ENCODE measurements at regions not wholly inside any gene's neighbourhood (a gene's known extent, or its start where the extent isn't known, plus 50 kb on each side); places are given as distances from the start of the nearest gene placed in this dataset.

DNA sequence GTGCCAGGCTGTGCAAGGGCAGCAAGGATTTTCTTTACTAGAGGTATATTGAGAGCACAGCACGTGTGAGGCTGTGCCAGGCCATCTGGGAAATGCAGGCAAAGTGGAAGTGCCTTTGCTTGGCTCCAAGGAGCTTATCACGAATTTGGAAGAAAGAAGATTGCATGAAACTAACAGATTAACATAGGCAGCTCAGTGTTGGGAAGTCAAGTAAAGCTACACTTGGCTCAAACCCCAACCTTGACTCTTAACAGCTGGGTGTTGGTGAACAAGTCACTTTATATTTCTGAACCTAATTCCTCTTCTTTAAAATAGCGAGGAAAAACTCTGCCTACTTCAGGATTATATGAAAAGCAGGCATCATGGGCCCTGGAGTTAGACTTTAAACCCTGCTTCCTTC is 105.2 kb downstream of the PLCE1 start:
- H3K27me3 Mint-ChIP-seq: no peaks in the 10 kb centered on the region
- no peak overlapping the region for H3K27ac Mint-ChIP-seq
- H3K9me3 Mint-ChIP-seq: no peaks in the 10 kb centered on the region
- H3K36me3 Mint-ChIP-seq (ENCODE audit: low read depth): no peaks in the 10 kb centered on the region
- H3K4me3 Mint-ChIP-seq: no peak overlapping the region
- H3K4me1 Mint-ChIP-seq (ENCODE audit: low read depth): no peaks in the 10 kb centered on the region
- intact Hi-C loops (cut with micrococcal nuclease): no loop called here

DNA sequence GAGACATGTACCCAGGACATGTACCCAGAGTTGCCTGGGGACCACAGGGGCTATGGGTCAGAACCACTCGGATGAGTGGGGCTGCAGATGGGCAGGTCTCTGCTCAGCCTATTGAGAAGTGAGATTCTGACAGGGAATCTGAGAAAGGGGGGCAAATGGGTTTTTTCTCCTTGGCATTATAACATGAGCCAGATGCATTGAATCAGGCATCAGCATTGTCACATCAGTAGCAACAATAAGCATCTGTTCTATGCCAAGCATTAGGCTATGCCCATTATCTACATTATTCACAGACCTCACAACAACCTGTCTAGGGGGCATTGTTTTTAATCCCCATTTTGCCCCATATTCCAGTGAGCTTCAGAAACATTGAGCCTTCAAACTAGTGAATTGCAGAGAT is 108.2 kb downstream of the PLCE1 start:
- no peak overlapping the region for H3K4me3 Mint-ChIP-seq
- no peaks in the 10 kb centered on the region for H3K27me3 Mint-ChIP-seq
- H3K9me3 Mint-ChIP-seq: no peaks in the 10 kb centered on the region
- H3K27ac Mint-ChIP-seq: no peak overlapping the region
- no peaks in the 10 kb centered on the region for H3K4me1 Mint-ChIP-seq (ENCODE audit: low read depth)
- H3K36me3 Mint-ChIP-seq (ENCODE audit: low read depth): no peaks in the 10 kb centered on the region
- intact Hi-C loops (cut with micrococcal nuclease): no loop called here

DNA sequence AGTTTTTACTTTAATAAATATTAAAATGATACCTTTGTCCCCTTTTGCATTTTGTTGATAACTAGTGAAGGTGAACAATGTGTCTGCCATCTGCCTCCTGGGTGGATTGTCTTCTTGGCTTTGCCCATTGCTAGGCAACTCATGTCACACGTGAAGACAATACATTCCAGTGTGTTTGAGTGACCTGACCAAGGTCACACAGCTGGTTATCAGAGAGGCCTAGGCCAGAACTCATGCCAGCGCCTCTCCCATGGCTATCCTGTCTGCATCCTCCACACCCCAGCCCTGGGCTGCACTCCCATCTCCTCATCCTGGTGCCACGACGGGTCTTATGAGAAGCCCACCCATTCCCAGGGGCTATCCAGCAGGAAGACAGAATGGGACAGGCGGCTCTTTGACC is 108.7 kb downstream of the PLCE1 start:
- intact Hi-C loops (cut with micrococcal nuclease): no loop called here
- H3K4me3 Mint-ChIP-seq: no peak overlapping the region
- H3K4me1 Mint-ChIP-seq (ENCODE audit: low read depth): no peaks in the 10 kb centered on the region
- no peak overlapping the region for H3K27ac Mint-ChIP-seq
- H3K27me3 Mint-ChIP-seq: no peaks in the 10 kb centered on the region
- H3K36me3 Mint-ChIP-seq (ENCODE audit: low read depth): no peaks in the 10 kb centered on the region
- no peaks in the 10 kb centered on the region for H3K9me3 Mint-ChIP-seq

DNA sequence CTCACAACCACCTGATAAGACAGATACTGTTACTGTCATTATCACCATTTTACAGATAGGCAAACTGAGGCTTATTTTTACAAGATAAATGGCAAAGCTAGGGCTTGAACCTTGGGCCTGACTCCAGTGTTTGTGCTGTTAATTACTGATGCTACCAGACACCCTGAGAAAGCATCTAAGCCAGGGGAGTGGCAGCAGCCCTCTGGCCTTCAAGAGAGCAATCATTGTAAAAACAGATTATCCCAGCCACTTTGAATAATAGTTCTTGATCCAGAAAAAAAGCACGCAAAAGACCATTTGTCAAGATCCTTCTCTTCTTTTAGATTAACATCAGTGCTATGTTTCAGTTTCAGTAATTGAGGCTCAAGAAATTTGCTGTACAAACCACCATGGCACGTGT is 109.5 kb downstream of the PLCE1 start:
- no peak overlapping the region for H3K27ac Mint-ChIP-seq
- intact Hi-C loops (cut with micrococcal nuclease): no loop called here
- no peaks in the 10 kb centered on the region for H3K36me3 Mint-ChIP-seq (ENCODE audit: low read depth)
- no peak overlapping the region for H3K4me3 Mint-ChIP-seq
- H3K4me1 Mint-ChIP-seq (ENCODE audit: low read depth): no peaks in the 10 kb centered on the region
- H3K27me3 Mint-ChIP-seq: no peaks in the 10 kb centered on the region
- H3K9me3 Mint-ChIP-seq: no peaks in the 10 kb centered on the region

DNA sequence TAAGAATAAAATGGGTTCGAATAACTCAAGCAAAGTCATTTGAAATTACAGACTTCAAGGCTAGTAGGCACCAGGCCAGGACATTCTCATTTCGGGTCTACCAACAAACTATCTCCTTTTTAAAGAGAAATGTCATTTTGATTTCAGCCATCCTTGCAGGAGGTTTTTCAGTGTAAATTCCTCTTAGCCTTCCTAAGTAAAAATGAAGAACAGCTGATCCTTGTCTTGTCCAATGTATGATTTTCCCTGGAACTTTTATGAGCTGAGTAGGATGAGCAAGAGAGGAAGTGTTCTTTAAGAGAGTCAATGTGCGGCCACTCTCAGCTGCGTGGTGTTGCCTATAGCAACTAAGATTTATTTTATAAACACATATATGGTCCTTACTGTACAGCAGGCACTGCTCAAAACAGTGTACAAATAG is 110.1 kb downstream of the PLCE1 start:
- Mint-ChIP-seq H3K4me3 (no peak overlapping the region), H3K27ac (no peak overlapping the region), H3K9me3 (no peaks in the 10 kb centered on the region), H3K36me3 (ENCODE audit: low read depth) (no peaks in the 10 kb centered on the region), H3K4me1 (ENCODE audit: low read depth) (no peaks in the 10 kb centered on the region), H3K27me3 (no peaks in the 10 kb centered on the region)
- intact Hi-C loops (cut with micrococcal nuclease): no loop called here

DNA sequence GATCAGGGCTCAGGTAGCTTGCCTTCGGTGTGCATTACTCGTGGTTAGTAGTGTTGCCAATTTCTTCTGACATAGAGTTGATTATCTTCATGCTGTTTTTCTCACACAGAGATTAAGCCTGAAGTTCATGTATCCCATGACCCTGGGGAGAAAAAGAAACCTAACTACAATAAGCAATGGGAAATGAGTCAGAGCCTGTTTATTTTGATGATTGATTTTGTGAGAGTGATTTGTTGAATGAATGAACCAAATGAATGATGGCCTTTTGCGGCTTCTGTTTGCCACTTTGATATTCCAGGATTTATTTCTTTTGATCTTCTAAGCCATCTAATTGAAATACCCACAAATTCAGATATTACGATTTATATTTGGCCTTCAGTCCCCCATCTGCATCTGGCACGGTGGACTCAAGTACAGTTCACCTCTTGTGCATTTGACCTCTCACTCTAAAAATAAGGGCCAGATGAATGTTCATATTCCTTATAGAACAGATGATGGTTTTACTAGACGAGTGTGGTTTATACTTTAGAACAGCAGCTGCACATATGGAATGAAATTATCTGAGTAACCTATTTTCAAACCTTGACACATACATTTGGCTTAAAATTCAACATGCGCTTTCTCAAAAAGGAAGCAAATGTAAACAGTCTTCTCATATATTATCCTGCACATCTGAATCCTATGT is 110.7 kb downstream of the PLCE1 start:
- Mint-ChIP-seq H3K9me3 (no peaks in the 10 kb centered on the region), H3K27me3 (no peaks in the 10 kb centered on the region), H3K4me3 (no peak overlapping the region), H3K4me1 (ENCODE audit: low read depth) (no peaks in the 10 kb centered on the region), H3K27ac (no peak overlapping the region), H3K36me3 (ENCODE audit: low read depth) (no peaks in the 10 kb centered on the region)
- intact Hi-C loops (cut with micrococcal nuclease): no loop called here

DNA sequence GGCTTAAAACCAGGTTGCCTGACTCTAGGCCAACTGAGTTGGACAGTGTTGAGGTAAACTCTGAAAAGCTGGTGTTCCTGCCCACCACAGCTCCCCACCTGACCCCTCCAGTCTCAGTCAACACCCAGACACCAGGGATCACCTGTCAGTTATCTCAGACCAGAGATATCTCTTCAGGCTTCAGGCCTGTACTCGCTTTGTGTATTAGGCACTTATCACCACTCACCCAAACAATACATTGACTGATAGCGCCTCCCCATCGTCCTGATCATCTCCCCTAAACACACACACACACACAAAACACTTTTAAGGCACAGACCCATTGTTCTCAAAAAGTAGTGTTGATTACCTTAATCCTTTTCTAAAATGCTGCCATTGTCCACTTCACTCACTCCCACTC is 111.5 kb downstream of the PLCE1 start:
- Mint-ChIP-seq H3K9me3 (no peaks in the 10 kb centered on the region), H3K27me3 (no peaks in the 10 kb centered on the region), H3K36me3 (ENCODE audit: low read depth) (no peaks in the 10 kb centered on the region), H3K4me1 (ENCODE audit: low read depth) (no peaks in the 10 kb centered on the region), H3K4me3 (no peak overlapping the region), H3K27ac (no peak overlapping the region)
- intact Hi-C loops (cut with micrococcal nuclease): no loop called here

DNA sequence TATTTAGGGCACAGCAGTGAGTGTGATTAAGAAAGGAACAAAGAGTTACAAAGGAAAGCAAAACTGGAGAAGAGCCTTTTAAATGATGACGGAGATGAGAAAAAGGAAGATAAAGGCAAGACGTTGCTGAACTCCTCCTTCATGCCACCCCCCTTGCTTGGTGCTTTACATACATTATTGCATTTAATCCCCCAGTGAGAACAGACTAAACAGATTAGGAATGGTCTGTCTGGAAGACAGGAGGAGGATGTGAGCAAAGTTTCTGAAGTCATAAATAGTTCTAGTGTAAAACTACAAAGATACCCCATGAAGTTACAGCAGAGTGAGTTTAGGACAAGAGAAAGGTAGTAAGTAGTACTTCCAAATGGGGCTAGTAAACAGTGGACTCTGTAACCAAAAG is 113.5 kb downstream of the PLCE1 start:
- no peaks in the 10 kb centered on the region for H3K27me3 Mint-ChIP-seq
- intact Hi-C loops (cut with micrococcal nuclease): no loop called here
- H3K4me1 Mint-ChIP-seq (ENCODE audit: low read depth): no peaks in the 10 kb centered on the region
- no peak overlapping the region for H3K27ac Mint-ChIP-seq
- no peak overlapping the region for H3K4me3 Mint-ChIP-seq
- H3K36me3 Mint-ChIP-seq (ENCODE audit: low read depth): no peaks in the 10 kb centered on the region
- H3K9me3 Mint-ChIP-seq: no peaks in the 10 kb centered on the region

DNA sequence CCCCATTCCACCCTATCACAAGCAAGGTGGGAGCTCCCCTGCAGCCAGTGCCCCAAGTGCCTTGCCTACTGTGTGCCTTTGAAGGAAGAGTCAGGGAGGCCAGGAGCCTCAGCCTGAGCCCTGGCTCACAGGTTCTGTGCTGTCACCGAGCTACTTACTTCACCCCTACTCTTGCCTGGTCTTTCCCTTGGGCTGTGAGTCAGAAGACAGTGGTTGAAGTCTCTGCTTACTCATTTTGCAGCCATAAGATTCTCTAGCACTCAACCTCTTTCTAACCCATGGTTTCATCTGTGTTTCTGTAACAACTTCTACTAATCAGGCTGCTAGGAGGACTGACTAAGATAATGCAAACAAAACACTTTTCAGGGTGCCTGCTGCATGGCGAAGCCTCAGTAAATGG is 114.5 kb downstream of the PLCE1 start:
- H3K27ac Mint-ChIP-seq: no peak overlapping the region
- no peak overlapping the region for H3K4me3 Mint-ChIP-seq
- intact Hi-C loops (cut with micrococcal nuclease): no loop called here
- H3K4me1 Mint-ChIP-seq (ENCODE audit: low read depth): no peaks in the 10 kb centered on the region
- no peaks in the 10 kb centered on the region for H3K9me3 Mint-ChIP-seq
- no peaks in the 10 kb centered on the region for H3K36me3 Mint-ChIP-seq (ENCODE audit: low read depth)
- H3K27me3 Mint-ChIP-seq: no peaks in the 10 kb centered on the region

DNA sequence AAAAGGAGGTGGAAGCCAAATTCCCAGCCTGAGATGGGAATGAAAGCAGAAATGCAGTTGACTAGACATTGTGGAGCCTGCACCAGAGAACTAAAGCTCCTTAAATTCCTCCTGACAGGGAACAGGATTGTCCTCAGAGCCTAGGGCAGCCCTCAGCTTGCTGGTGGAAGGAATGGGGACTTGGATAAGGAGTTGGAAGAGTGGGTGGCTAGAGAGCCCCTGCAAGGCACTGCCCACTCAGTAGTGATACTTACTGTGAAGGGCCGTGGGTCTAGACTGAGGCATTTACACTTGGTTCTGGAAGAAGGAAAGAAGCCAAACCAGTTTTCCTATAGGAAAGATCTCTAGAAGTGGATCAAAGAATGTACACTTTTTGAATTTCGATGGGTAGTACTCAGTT is 117.6 kb downstream of the PLCE1 start:
- Mint-ChIP-seq H3K9me3 (no peaks in the 10 kb centered on the region), H3K4me1 (ENCODE audit: low read depth) (no peaks in the 10 kb centered on the region), H3K4me3 (no peak overlapping the region), H3K27ac (no peak overlapping the region), H3K27me3 (no peaks in the 10 kb centered on the region), H3K36me3 (ENCODE audit: low read depth) (no peaks in the 10 kb centered on the region)
- intact Hi-C loops (cut with micrococcal nuclease): no loop called here

DNA sequence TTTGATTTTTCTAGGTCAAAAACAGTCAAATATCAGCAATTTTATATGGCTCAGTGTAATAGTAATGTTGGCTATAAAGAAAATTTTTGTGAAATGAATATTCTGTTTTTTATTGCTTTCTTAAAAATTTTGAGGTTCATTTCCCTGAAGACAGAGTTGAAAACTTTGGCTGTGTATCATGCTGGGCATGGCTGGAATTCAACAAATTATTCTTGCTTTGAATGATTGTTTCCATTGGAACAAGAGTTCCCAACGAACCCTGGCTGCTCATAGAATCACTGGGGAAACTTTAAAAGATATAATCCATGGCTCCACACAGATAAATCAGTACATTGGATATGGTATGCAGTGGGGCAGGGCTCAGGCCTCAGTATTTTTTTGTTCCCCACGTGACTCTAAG is 118.6 kb downstream of the PLCE1 start:
- intact Hi-C loops (cut with micrococcal nuclease): no loop called here

DNA sequence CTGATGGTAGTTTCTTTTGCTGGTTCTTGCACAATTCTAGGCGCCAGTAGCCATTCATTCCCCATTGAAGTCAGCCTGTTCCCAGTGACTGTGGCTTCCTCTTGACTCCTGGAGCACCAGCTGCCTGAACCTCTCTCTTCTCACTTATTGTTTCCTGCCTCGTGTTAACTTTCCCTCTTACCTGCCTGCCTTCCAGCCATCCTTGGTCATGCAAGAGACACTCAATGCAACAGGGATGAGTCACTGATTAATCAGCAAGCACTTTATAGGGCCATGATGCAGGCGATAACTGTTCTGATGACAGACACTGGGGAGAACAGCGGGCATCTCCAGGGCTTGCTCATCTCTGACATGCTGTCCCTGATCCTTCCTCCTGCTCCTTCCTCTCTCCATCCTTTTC is 122.0 kb downstream of the PLCE1 start:
- no peak overlapping the region for H3K4me3 Mint-ChIP-seq
- H3K27ac Mint-ChIP-seq: no peak overlapping the region
- H3K4me1 Mint-ChIP-seq (ENCODE audit: low read depth): no peaks in the 10 kb centered on the region

More for the DNA sequence above, 118.6 kb downstream of the PLCE1 start:
- no peaks in the 10 kb centered on the region for H3K4me1 Mint-ChIP-seq (ENCODE audit: low read depth)
- H3K27me3 Mint-ChIP-seq: no peaks in the 10 kb centered on the region
- no peaks in the 10 kb centered on the region for H3K9me3 Mint-ChIP-seq
- no peak overlapping the region for H3K4me3 Mint-ChIP-seq
- no peak overlapping the region for H3K27ac Mint-ChIP-seq
- H3K36me3 Mint-ChIP-seq (ENCODE audit: low read depth): no peaks in the 10 kb centered on the region

DNA sequence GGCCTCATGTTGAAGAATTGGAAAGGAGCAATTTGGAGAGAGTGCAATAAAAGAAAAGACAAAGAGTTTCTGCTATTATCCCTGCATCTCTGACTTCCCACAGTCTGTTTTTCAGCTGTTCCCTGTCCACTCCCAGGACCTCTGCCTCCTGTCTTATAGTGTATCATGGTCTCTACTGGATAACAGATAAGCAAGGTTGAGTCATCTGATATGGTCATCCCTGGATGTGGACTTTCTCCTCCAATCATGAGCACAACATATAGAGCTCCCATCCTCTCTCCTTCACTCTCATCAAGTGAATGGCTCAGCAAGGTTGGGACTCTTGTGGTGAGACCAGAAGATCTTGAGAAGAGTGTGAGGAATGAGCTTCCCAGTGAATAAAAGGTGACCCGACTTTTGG is 123.1 kb downstream of the PLCE1 start:
- Mint-ChIP-seq H3K36me3 (ENCODE audit: low read depth) (no peaks in the 10 kb centered on the region), H3K4me3 (no peak overlapping the region), H3K27me3 (no peaks in the 10 kb centered on the region), H3K4me1 (ENCODE audit: low read depth) (no peaks in the 10 kb centered on the region), H3K9me3 (no peaks in the 10 kb centered on the region), H3K27ac (no peak overlapping the region)
- intact Hi-C loops (cut with micrococcal nuclease): no loop called here

More for the DNA sequence above, 122.0 kb downstream of the PLCE1 start:
- intact Hi-C loops (cut with micrococcal nuclease): no loop called here
- no peaks in the 10 kb centered on the region for H3K9me3 Mint-ChIP-seq
- H3K27me3 Mint-ChIP-seq: no peaks in the 10 kb centered on the region
- no peaks in the 10 kb centered on the region for H3K36me3 Mint-ChIP-seq (ENCODE audit: low read depth)

DNA sequence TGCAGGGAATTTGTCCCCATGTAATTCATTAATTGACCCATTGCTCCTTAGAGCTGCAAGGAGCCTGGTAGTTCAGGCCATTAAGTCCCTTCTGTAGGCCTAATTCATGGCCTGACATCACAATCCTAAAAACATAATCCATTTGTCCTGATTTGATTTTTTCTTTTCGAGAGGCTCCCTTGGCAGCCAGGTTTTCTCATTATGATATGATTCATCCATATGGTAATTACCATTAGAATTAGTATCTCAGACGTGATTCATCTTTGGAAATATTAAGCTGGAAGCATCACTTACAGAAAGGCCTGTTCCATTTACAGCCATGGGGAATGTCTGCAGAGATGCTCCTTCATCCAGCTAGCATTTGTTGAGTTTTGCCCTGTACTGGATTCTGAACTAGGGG is 128.5 kb downstream of the PLCE1 start:
- Mint-ChIP-seq H3K27ac (no peak overlapping the region), H3K27me3 (no peaks in the 10 kb centered on the region), H3K9me3 (no peaks in the 10 kb centered on the region), H3K4me3 (no peak overlapping the region), H3K4me1 (ENCODE audit: low read depth) (no peaks in the 10 kb centered on the region), H3K36me3 (ENCODE audit: low read depth) (no peaks in the 10 kb centered on the region)
- intact Hi-C loops (cut with micrococcal nuclease): no loop called here

DNA sequence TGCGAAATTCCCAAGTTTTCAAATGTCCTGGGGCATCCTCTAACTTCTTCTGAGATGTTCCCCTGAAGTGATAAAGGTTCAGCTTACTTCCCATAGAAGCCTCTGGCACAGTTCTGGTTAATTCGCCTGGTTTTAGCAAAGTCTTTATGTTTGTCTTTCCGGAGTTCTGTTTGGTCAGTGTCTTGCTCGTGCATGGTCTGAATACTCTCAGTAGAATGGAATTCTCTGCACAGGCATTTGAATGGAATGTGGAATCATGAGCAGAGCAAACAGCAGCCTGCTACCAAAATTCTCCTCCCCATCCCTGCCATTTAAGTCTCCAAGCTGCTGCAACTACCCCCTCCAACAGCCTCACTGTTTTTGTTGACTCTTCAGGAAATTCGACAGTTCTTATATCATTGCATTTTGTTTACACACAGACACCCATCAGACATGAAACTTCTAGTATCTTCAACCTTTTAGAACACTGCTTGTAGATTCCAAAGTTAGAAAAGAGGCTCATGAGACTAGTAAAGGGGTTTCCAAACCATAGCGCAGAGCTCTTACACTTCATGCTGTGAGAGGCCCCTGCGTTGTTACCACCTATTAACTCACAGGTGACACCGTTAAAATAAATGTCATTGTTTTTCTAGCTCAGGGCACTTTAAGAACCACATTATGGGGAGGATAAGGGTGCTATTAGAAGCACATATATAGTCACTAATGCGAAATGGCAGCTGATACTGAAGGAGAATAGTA is 129.7 kb downstream of the PLCE1 start:
- Mint-ChIP-seq H3K4me3 (no peak overlapping the region), H3K36me3 (ENCODE audit: low read depth) (no peaks in the 10 kb centered on the region), H3K4me1 (ENCODE audit: low read depth) (no peaks in the 10 kb centered on the region), H3K27me3 (no peaks in the 10 kb centered on the region), H3K9me3 (no peaks in the 10 kb centered on the region), H3K27ac (no peak overlapping the region)
- intact Hi-C loops (cut with micrococcal nuclease): no loop called here

All from dendritic cell treated with granulocyte-macrophage colony-stimulating factor and Interleukin-4, amounts not matched to agents 40 ng/mL and 50 ng/mL, for 4 days (primary cell).